ENCODE measurements at regions not wholly inside any gene's neighbourhood (a gene's known extent, or its start where the extent isn't known, plus 50 kb on each side); places are given as distances from the start of the nearest gene placed in this dataset.
"Not testable (repeated sequence)": the region's sequence is repeated elsewhere in the genome, so short reads cannot be mapped to it uniquely, and the experiment has no call there.

DNA sequence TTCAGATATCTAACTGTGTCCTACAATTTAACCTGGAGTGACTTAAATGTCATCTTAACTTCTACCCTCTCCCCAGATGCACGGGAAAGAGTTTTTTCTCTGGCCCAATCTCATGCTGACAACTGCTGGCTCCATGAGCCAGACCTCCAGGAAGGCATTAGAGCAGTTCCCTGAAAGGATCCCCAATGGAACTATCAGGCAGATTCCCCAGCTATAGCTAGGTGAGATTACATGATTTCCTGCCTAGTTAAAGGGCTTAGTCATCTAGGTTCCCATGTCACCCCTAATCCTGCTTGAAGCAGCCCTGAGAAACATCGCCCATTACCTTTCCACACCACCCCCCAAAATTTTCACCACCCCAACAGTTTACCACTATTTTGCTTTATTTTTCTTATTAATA is 373.5 kb upstream of the TRPC7 start:
- no peak for ATAC-seq

DNA sequence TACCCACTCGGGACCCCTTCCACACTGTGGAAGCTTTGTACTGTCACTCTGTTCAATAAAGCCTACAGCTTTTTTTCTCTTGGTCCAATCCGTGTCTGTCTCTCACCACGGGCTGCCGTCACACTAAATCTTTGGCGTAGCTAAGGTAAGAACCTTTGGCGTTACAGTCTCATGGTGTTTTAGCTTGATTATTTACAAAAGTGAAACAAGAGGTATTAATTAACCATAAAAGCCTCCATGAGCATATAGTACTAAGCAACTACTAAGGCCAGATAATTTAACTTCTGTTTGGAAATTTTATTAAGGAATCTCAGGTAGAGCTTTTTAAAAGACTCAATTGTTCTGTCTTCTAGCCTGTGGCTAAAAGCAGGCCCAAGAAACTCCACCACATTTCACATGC is 370.7 kb upstream of the TRPC7 start:
- no peak for ATAC-seq

DNA sequence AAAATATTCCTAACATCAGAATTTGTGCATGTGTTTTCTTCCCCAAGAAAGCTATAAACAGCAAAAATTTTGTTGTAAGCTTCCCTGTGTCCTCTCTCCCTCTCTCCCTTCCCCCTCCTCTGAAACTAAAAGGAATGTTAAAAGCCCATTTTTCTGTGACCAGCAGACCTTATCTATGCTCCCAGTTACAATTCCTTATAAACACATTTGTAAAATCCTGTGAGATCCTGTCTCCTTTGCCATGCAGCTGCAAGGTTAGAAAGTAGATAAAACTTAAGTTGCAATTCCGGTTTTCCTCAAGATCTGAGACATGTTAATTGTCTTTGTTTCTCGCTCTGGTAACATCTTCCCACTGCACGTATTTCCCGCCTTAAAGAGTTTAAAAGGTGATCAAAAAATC is 370.3 kb upstream of the TRPC7 start:
- not testable (repeated sequence) for ATAC-seq

DNA sequence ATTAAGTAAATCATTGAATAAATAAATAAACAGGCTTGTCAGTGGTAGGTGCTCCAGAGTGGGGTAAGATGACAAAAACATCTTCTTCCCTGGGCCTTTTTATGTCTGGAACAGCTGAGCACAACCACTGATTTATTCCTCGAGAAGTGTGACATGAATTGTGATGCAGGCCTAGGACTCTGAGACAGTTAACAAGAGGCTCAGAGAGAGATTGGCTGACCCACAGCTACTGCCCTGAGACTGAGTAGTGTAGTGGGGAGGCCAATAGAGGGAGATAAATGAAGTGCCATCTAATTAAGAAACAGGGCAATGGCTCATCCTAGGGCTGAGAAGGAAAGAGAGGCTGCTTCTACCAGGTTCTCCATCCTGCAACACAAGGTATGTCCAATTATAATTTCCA is 369.3 kb upstream of the TRPC7 start:
- ATAC-seq = no peak

DNA sequence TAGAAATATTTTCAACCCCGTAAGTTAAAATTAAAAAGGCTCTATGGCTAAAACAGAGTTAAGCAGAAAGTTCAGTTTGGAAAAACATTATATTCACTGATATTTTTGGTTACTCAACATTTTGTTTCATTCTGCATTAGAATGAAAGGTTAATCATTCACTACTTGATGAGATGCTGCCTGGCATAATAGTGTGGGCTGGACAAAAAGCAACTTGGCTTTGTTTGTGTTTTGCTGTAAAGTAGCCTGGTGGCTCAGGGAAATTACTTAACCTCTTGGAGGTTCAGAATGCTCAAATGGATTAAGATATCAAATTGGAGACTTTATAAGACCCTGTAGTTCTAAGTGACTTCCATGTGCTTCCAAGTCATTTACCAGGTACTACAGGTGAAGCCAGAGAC is 367.4 kb upstream of the TRPC7 start:
- no peak for ATAC-seq

DNA sequence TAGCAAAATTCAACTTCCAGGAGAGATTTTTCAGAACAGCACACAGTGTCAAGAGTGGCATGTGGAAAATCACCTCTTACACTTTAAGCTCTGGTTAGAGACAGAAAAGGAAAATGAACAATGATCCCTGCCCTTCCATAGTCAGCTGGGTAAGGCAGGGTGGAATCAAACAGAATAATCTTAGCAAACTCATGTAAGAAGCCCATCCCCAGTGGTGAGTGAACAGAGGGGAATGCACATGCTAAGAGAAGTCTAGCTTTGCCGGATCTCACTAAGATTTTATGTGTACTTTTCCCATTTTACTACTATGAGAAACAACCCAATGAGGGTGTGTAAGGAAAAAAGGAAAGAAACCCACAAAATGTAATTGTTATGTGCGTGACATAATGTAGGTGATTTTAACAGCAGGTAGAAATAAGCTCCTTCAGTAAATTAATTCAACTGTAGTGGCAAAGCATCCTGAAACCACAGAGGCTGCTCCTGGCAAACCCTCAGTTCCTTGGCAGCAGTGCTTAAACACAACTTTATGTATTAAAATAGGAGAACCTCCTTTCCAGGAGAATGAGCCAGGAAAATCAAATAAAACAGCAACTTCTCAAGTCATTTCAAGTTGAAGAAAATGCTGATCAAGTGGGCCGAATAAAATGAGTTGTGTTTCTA is 366.0 kb upstream of the TRPC7 start:
- no peak for ATAC-seq

DNA sequence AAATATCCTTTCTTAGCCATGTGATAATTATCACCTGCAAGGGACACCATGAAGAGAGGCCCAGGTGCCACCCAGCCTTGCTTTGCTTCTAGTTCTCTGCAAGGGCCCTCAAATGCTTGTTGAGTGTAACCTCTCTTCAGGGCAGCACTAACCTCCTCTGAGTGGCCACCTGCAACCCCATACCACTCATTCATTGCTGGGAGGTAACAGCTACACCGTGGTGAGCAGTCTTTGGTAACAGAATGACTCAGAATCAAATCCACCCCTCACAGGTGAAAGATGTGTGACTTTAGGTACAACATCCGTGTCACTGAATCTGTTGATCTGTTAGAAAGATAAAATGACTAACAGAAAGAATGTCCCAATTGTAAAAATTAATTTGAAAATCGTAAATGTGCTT is 365.1 kb upstream of the TRPC7 start:
- no peak for ATAC-seq

DNA sequence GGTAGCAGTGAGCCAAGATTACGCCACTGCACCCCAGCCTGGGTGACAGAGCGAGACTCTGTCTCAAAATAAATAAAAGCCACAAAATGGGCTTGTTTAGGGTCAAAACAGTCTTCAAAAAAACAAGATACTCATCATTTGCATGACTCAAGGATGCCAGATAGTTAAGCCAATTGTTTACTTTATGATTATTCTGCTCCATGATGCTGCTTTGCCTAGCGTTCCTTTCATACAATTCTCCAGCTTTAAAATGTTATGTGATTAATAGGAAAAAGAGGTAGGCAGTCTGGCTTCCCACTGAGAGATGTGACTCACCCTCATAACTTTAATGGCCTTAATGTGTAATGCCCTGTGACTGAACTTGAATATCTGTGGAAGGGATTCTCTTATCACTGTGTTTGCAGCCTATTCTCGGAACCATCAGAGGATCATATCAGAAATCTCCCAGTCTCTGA is 364.6 kb upstream of the TRPC7 start:
- ATAC-seq = no peak

DNA sequence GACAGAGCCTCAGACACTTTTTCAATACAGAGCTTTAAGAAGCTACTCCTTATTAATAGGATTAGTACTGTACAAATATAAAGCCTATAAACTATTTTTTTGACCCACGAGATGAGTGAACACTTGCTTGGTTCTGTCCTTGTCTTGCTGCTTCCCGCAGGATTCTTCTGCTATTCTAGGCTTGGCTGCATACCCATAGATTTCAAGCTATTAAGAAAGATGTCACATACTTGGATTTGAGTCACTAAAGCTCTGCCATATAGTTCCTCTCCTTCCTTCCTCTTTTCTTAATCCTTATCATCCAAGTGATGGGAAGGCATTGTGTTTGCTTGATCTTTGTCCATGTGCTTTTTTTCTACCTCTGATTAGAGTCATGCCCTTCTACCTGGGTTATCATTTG is 361.2 kb upstream of the TRPC7 start:
- no peak for ATAC-seq

DNA sequence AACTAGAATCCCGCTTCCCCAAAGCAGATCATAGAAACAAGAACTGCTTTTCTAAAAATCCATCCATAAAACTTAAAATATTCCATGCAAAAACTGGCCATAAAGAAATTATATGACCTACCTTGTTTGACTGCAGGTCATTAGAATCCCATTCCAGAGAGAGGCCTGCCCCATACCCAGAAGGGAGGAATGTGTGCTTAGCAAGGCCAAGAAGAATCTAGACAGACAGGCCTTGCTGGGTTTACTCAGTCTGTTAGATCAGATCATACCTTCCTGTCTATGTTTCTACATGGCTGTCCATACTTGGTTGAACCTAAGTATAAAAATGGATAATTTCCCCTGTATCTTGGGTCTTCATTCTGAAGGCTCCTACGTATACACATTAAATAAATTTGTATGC is 358.8 kb upstream of the TRPC7 start:
- ATAC-seq = no peak

DNA sequence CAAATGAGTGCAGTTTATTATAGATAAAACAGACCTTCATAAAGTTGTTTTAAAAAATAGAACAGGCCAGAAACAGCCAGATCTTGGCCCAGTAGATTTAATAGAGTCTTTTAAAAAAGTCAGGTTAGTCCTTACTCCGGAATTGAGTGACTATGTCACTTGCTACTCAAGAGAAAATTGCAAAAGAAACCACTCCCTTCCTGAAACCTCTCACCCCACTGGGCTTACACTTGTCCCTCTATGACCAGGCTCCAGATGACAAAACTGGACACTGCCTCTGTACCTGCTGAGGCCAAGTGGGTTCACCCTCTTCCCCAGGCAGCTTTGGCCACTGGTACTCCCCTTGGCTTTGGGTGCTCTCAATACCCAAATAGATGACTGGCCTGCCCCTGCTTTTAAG is 357.2 kb upstream of the TRPC7 start:
- no peak for ATAC-seq

DNA sequence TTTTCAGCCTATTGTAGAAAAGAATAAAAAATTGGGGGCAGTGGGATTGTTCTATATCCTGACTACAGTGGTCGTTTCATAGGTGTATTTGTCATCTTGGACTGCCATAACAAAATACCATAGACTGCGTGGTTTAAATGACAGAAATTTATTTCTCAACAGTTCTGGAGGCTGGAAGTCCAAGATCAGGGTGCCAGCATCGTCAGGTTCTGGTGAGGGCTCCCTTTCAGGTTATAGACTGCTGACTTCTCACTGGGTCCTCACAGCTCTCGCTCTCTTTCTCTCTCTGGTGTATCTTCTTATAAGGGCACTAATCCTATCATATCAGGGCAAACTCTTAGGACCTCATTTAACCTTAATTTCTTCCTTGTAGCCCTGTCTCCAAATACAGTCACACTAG is 356.7 kb upstream of the TRPC7 start:
- ATAC-seq = no peak

DNA sequence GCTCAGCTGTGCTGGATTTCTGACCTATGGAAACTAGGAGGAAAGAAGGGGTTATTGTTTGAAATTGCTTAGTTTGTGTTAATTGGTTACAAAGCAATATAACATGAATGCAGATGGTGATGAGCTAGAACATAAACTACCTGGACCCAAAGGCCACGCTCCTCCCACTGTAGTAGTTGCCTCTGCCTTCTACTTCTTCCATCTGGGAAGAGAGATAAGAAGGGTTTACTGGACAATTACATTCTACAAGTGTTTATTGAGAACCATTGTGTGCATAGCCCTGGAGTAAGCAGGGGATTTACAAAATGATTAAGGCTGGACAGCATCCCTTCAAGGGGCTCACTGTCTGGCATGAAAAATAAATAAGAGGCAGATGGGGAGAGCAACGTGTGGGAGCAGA is 355.3 kb upstream of the TRPC7 start:
- ATAC-seq = no peak

DNA sequence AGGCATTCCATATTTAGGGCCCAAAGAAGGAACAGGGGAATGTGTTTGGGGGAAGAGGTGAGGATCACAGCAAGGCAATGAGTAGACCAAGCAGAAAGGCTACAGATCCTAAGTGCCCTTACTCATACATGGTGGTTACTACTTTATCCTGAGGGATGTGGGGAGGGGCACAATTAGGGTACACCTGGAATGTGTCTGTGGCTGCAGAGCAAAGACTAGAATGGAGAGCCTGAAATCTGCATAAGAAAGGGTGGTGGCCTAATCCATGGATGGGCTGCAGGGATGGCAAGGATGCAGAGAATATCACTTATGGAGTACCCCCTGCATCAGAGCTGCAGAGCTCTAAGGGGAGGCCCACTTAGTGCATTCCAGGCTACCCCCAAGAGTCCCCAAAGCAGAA is 352.6 kb upstream of the TRPC7 start:
- ATAC-seq = no peak

DNA sequence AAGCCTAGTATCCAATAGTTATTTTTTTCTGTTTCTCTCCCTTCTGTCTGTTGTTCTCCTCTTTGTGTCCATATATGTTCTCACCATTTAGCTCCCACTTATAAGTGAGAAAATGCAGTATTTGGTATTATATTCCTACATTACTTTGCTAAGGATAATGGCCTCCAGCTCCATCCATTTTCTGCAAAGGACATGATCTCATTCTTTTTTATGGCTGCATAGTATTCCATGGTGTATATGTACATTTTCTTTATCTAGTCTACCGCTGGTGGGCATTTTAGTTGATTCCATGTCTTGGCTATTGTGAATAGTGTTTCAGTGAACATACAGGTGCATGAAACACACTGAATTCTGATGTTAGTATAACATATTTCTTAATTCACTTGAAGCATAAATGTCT is 348.9 kb upstream of the TRPC7 start:
- ATAC-seq = no peak

DNA sequence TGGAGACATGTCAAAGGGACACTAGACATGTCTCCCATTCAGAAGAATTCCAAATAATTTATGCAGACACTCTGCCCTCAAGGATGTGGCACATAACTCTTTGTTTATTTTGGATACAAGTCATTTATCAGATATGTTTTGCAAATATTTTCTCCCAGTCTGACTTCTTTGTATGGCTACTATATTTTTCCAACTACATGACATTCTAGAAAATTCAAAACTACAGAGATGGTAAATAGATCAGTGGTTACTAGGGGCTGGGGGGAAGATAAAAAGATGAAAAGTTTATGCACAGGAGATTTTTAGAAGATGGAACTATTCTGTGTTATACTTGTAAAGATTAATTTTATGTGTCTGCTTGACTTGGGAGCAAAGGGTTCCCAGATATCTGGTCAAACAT is 347.3 kb upstream of the TRPC7 start:
- no peak for ATAC-seq

DNA sequence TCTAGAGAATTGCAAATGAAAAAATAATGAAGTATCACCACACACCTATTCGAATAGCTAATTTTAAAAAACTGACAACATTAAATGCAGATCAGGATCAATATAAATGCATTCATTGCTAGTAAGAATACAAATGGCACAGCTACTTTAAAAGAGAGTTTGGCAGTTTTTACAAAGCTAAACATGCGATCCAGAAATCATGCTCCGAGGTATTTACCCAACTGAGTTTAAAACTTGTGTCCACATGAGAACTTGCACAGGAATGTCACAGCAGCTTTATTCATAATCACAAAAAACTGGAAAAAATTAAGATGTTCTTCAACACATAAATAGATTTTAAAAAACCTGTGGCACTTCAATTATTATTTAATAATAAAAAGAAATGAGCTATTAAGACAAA is 345.5 kb upstream of the TRPC7 start:
- ATAC-seq = no peak

DNA sequence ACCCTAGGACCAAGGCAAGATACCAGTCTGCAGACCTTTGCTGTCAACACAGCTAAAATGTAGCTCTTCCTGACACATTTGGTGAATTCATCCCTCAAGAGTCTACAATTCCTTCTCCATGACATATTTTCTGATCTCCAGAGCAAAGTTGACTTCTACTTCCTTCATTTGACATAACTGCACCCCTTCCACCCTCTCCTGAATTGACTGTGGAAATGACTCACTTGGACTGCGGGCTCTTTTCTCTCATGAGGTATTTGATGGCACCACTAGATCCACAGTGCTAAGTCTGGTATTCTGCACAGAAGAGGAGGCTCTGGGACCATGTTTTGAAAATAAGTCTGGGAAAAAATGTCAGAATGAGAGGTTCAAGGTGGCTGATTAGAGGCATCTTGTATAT is 338.4 kb upstream of the TRPC7 start:
- no peak for ATAC-seq

DNA sequence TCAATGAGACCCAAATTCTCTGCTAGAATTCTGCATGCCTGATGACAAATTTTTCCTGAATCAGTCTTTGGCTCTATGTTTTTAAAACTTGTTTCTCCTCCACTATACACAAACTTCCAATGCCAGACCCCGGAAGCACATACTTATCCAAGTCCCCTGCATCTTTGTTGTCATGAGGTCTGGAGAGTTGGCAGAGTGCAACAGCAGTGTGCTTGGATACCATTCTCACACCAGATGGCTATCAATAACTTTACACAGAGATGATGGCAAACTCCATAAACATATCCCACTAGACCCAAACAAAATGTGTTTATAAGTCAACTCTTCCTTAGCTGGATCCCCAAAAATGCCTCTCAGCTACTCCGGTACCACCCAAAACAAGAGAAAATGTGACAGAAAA is 337.7 kb upstream of the TRPC7 start:
- ATAC-seq = no peak

DNA sequence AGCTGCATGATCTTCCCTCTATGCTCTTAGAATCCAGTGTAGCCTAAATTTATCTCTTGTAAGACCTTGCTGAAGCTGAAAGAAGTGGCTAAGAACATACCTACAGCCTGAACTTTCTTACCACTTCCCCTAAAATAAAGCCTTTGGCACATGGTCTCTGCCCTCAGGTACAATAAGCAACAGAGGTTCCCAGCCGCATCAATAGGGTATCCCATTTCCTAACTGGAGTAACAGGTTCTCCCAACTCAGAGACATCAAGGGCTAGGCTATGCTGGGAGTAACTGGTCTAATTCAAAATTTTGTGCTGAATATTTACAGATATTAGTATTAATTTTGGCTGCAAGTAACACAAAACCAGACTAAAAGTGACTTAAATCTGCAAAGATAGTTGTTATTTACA is 335.8 kb upstream of the TRPC7 start:
- no peak for ATAC-seq

DNA sequence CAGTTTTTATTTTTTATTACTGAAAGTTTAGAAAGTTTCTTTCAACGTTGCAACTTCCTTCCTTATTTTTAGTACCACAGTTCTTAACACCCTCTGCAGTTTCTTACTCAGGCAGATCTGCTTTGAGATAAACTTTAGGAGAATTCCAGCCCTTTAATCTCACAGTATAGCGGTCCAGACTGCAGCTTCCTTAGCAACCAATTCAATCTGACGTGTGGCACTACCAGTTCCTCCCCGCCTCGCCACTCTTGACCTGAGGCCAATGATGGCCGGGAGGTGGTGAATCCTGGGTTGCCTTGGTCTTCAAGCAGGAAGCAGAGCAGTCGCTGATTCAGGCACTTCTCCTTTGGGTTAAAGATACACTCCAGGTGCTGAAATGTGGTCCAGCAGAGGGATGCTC is 334.3 kb upstream of the TRPC7 start:
- no peak for ATAC-seq

DNA sequence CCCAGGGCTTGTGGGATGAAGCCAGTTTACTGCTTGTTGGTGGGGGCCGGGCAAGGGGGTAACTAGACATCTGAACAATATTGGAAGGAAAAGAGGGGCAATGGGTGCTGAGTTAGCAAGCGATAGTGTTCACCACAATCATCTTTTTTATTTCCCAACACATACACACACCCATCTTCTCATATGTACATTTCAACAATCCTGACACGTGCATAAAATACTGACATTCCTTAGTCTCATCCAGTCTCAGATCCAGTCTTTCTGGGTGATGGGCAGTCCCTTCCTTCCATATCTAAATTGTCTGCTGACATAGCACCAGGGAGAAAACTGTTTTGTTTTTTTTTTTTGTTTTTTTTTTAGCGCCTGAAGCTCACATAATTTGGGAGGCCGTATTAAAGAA is 333.6 kb upstream of the TRPC7 start:
- no peak for ATAC-seq

DNA sequence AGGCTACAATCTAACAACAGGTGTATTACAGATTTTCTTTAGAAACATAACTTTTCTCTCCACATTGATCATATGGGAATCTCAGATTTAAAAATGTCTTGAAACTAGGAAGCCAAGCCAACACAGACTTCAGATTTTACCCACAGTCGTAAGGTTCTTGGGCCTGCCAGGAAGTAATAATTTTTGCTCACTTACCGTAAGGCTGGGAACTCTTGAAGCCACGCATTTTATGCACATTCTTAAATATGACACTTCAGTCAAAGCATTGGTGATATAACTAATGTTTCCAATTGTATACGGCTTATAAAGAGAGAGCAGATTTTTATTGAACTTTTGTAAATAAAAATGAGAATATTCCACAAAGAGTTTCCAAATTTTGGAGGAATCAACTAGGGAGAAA is 328.9 kb upstream of the TRPC7 start:
- ATAC-seq = no peak

DNA sequence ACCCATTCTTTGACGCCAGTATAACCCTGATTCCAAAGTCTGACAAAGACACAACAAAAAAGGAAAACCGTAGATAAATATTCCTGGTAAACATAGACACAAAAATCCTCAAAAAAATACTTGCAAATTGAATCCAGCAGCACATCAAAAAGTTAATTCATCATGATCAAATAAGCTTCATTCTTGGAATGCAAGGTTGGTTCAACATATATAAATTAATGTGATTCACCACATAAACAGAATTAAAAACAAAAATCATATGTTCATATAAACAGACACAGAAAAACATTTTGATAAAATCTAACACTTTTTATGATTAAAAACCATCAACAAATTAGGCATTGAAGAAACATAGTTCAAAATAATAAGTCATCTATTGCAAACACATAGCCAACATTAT is 324.2 kb upstream of the TRPC7 start:
- no peak for ATAC-seq

DNA sequence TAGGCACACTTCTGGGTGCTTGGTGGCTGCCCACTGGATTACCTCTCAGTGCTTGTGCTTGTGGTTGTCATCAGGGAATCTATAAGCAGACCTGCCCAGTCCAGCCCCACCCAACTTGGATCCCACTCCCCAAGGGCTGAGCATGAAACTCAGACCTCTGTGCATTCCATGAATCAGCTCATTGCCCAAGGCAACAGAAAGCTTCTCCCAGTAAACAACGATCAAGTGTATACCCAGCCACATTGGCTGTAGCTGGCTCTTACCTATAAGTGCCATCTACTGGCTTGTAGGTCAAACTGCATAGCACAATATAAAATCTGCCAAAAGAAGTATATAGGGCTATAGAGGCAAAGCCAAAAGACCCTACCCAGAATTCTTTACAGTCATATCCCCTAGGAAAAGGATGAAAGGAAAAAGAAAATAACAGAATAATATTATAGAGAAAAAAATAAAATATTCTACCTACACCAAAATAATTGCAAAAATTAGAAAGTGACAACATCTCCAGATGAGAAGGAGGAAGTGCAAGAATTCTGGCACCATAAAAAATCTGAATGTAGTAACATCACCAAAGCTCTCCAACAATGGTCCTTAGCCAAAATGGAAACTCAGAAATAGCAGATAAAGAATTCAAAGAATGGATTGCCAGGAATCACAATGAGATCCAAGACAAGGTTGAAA is 321.0 kb upstream of the TRPC7 start:
- ATAC-seq = no peak
